MCF 10A (cell line): ENCODE measurements at regions not wholly inside any gene's neighbourhood (a gene's known extent, or its start where the extent isn't known, plus 50 kb on each side); places are given as distances from the start of the nearest gene placed in this dataset.

Source experiments
- BruUV-seq: library from RNA; stranded (reverse); fragments of 400-500 nt; replicated peaks from 2 replicates; lab custom pipeline; 2021; lab: Mats Ljungman, UMichigan
- CTCF ChIA-PET: fragments of 300-600 bp; sonication (Branson Sonifier 250); formaldehyde crosslinking; extraction: SDS; loops from one replicate; lab custom pipeline; 2021; ENCODE audit warnings: antibody characterized with exemption, inconsistent platforms; lab: Yijun Ruan, JAX
- POLR2A ChIA-PET: fragments of 300-600, 350-650 bp; sonication (Branson Sonifier 250); formaldehyde crosslinking; extraction: SDS; loops from one replicate; lab custom pipeline; 2020; ENCODE audit warnings: antibody characterized with exemption, inconsistent platforms; lab: Yijun Ruan, JAX
- DNase-seq: peaks from one replicate; pipeline ENCODE4 v3.0.0-alpha.2; 2018; ENCODE audit not compliant: unreplicated experiment
- H3K27ac Mint-ChIP-seq: one replicate; pipeline ENCODE4 v1.8.0; 2022; ENCODE audit warnings: mild to moderate bottlenecking, low read depth, mixed read lengths; ENCODE audit not compliant: unreplicated experiment
- H3K27me3 Mint-ChIP-seq: one replicate; pipeline ENCODE4 v1.8.0; 2022; ENCODE audit warnings: mixed read lengths; ENCODE audit not compliant: insufficient read depth, unreplicated experiment
- H3K36me3 Mint-ChIP-seq: one replicate; pipeline ENCODE4 v1.8.0; 2022; ENCODE audit warnings: mild to moderate bottlenecking, moderate library complexity, mixed read lengths; ENCODE audit not compliant: insufficient read depth, unreplicated experiment
- H3K4me1 Mint-ChIP-seq: one replicate; pipeline ENCODE4 v1.8.0; 2022; ENCODE audit warnings: mixed read lengths; ENCODE audit not compliant: insufficient read depth, unreplicated experiment
- H3K4me3 Mint-ChIP-seq: one replicate; pipeline ENCODE4 v1.8.0; 2022; ENCODE audit warnings: mild to moderate bottlenecking, moderate library complexity, mixed read lengths; ENCODE audit not compliant: unreplicated experiment
- H3K9me3 Mint-ChIP-seq: one replicate; pipeline ENCODE4 v1.8.0; 2022; ENCODE audit warnings: mixed read lengths; ENCODE audit not compliant: unreplicated experiment
- intact Hi-C: fragments of 100-400 bp; cut with micrococcal nuclease; formaldehyde crosslinking; loops from 2 replicates; pipeline ENCODE4 v1.14.1; 2022
- TF ChIP-seq, protein P1 (sequence below): fragments of 200-600 bp; IDR thresholded peaks from one replicate; pipeline ENCODE4 v1.8.0; 2022; ENCODE audit warnings: antibody characterized with exemption, mild to moderate bottlenecking; ENCODE audit not compliant: unreplicated experiment

DNA sequence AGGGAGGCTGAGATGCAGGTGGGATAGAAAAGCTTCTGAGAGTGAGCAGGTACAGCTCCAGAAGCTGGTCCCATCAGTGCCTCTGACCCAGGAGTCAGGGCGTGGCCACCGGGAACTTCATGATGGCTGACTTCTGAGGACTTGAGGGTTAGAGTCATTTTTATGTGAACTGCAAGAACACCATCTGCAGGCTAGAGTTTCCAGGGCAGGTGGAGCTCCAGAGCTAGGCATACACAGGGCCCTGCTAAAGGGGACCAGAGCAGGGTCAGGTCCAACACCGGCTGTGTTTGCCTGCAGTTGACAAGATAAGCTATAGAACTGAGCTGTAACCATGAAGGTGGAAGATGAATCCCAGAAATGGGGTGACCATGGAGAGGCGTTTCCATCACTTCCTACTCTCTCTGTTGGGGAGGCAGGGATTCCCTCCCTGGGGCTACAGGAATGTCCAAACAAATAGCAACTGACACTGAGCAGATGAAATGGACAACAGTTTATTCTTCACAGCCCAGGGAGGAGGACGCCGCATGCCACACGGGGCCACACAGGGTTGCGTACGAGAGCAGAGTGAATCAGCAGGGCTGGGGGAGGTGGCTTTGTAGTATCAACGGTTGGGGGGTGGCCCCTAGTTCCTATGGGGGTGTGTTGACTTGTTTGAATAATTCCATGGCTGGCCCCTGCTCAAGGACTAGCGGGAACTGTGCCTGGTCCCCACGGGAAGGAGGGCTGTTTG, 77.6 kb upstream of the ZNF516 start:
- peaks cover 2% of the 10 kb centered on the region for H3K36me3 Mint-ChIP-seq
- DNase-seq: peak; percentile 42
- POLR2A ChIA-PET: interaction anchor here (0.5 to 4.3 kb wide), 6 partner anchors 7 to 710 kb away, joined by 3 to 17 read pairs (median 8); partner anchors contain the start of gene ZNF516
- no peaks in the 10 kb centered on the region for H3K27me3 Mint-ChIP-seq
- intact Hi-C loops: no loop called here
- no peak overlapping the region for H3K4me3 Mint-ChIP-seq
- no TSS peak for BruUV-seq
- no peaks in the 10 kb centered on the region for H3K9me3 Mint-ChIP-seq
- TF ChIP-seq, protein P1, sequence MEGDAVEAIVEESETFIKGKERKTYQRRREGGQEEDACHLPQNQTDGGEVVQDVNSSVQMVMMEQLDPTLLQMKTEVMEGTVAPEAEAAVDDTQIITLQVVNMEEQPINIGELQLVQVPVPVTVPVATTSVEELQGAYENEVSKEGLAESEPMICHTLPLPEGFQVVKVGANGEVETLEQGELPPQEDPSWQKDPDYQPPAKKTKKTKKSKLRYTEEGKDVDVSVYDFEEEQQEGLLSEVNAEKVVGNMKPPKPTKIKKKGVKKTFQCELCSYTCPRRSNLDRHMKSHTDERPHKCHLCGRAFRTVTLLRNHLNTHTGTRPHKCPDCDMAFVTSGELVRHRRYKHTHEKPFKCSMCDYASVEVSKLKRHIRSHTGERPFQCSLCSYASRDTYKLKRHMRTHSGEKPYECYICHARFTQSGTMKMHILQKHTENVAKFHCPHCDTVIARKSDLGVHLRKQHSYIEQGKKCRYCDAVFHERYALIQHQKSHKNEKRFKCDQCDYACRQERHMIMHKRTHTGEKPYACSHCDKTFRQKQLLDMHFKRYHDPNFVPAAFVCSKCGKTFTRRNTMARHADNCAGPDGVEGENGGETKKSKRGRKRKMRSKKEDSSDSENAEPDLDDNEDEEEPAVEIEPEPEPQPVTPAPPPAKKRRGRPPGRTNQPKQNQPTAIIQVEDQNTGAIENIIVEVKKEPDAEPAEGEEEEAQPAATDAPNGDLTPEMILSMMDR: no peak
- CTCF ChIA-PET: interaction anchor here (0.7 kb wide), 1 partner anchor 113 kb away, joined by 3 read pairs; no protein-coding TSS in a partner anchor
- H3K27ac Mint-ChIP-seq: peak overlapping the region; percentile 86
- H3K4me1 Mint-ChIP-seq: peaks cover 21% of the 10 kb centered on the region

DNA sequence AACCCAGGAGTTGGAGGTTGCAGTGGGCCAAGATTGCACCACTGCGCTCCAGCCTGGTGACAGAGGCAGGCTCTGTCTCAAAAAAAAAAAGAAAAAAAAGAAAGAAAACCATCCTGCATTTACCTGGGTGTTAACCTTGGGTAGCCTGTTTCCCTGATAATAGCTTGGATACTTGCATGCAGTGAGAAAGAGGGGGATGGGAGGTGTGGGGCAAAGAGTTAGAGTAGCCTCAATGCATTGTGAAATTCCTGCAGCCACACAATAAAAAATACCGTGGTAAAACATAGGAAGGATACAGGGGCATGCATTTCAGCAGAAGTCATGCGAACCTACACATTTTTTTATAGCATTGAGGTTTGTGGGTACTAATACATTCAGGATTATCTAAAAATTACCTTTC, 76.6 kb upstream of the ZNF516 start:
- Mint-ChIP-seq H3K36me3 (peaks cover 4% of the 10 kb centered on the region), H3K4me3 (no peak overlapping the region), H3K27me3 (no peaks in the 10 kb centered on the region), H3K9me3 (no peaks in the 10 kb centered on the region), H3K4me1 (peaks cover 29% of the 10 kb centered on the region), H3K27ac (no peak overlapping the region)
- ChIA-PET POLR2A (interaction anchor here (1.3 kb wide), 1 partner anchor 33 kb away, joined by 3 read pairs; no protein-coding TSS in a partner anchor), CTCF (interaction anchor here (0.7 kb wide), 1 partner anchor 12 kb away, joined by 3 read pairs; no protein-coding TSS in a partner anchor)
- no peak for DNase-seq
- no TSS peak for BruUV-seq
- intact Hi-C loops: no loop called here
- TF ChIP-seq, protein P1: no peak

DNA sequence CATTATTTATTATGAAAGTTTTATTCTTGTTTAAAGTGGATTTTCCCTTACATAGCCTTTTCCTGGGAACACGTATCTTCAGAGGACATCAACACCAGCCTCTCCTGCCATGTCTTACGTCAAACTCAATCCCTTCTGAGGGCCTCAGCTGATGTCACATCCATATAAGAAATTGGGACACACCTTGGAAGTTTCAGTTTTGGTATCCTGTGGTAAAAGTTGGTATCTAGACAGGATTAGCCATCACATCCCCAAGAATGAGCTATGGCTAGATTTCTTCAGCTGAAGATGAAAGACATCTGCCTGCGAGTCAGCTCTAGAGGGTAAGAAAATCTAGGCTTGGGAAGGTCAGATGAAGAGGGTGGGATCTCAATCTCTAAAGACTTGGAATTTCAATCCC, 75.8 kb upstream of the ZNF516 start:
- no TSS peak for BruUV-seq
- ChIA-PET POLR2A (interaction anchor here (0.7 to 1.3 kb wide), 2 partner anchors 24 to 33 kb away, joined by 3 to 4 read pairs; no protein-coding TSS in a partner anchor), CTCF (interaction anchor here (0.7 kb wide), 1 partner anchor 11 kb away, joined by 3 read pairs; no protein-coding TSS in a partner anchor)
- Mint-ChIP-seq H3K9me3 (no peaks in the 10 kb centered on the region), H3K27ac (no peak overlapping the region), H3K4me3 (no peak overlapping the region), H3K36me3 (peaks cover 4% of the 10 kb centered on the region), H3K4me1 (peaks cover 34% of the 10 kb centered on the region), H3K27me3 (no peaks in the 10 kb centered on the region)
- DNase-seq: no peak
- TF ChIP-seq, protein P1: no peak
- intact Hi-C loops: no loop called here

DNA sequence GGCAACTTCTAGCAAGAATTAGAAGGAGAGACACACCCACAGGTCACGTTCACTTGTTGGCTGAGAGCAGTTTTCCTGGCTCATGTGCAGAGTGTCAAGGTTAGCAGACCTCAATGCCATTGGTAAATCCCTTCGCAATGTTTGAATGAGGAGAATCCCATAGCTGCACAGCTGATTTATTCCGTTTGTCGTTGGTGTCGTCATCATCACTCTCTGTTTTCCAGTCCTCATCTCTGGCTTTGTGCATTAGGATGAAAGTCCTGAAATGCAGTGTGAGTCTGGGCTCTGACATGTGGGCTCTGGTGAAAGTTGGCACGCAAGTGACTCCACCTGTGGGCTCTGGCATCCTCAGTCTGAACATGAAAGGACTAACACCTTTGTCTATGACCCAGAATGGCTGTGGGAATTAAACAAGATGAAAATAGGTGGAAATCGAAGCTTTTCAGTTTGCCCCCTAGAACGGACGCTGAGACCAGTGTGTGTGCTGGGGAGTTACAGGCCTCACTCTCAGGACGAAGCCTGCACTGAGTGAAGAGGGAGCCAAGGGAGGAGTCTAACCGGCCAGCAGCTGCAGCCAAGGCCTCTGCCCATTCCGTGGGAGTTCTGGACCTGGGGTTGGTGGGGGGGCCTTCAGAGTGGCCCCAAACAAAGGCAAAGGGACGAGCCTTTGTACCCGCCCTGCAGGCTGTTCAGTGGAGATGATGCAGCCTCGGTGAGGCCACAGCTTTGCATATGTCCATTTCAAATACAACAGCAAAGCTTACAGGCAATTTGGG, 74.8 kb upstream of the ZNF516 start:
- BruUV-seq: no TSS peak
- intact Hi-C loops: no loop called here
- CTCF ChIA-PET: no interaction called here
- Mint-ChIP-seq H3K4me1 (peaks cover 38% of the 10 kb centered on the region), H3K9me3 (no peaks in the 10 kb centered on the region), H3K4me3 (no peak overlapping the region), H3K36me3 (peaks cover 4% of the 10 kb centered on the region), H3K27ac (no peak overlapping the region), H3K27me3 (no peaks in the 10 kb centered on the region)
- TF ChIP-seq, protein P1: no peak
- POLR2A ChIA-PET: interaction anchor here (0.7 kb wide), 1 partner anchor 23 kb away, joined by 4 read pairs; no protein-coding TSS in a partner anchor
- no peak for DNase-seq
